ENCODE measurements at regions not wholly inside any gene's neighbourhood (a gene's known extent, or its start where the extent isn't known, plus 50 kb on each side); places are given as distances from the start of the nearest gene placed in this dataset.

DNA sequence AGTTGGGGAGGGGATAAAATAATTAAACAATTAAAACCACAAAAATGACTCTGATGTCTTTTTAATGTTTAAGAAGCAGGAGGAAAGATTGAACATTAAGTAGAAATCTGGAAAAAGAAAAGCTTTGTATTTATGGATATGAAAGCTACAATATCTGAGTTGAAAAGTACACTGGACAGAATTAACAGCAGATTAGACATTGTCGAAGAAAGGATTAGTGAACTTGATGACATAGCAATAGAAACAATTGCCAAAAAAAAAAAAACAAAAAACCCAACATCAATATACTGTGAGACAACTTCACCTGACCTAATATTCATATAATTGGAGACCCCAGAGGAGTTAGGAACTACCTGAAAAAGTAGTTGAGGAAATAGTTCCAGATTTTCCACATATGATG, 289.5 kb upstream of the RGS6 start:
- Histone ChIP-seq H3K36me3 (ENCODE audit: insufficient read depth, low read length) (no peaks in the 10 kb centered on the region), H3K4me1 (ENCODE audit: insufficient read depth, low read length) (no peaks in the 10 kb centered on the region; the same call in 1 of the 2 replicates), H3K9me3 (ENCODE audit: control insufficient read depth, insufficient read depth, low read length) (peaks cover 6% of the 10 kb centered on the region; the same call in 1 of the 2 replicates), H3K9ac (ENCODE audit: low read depth, low read length) (no peak overlapping the region)

DNA sequence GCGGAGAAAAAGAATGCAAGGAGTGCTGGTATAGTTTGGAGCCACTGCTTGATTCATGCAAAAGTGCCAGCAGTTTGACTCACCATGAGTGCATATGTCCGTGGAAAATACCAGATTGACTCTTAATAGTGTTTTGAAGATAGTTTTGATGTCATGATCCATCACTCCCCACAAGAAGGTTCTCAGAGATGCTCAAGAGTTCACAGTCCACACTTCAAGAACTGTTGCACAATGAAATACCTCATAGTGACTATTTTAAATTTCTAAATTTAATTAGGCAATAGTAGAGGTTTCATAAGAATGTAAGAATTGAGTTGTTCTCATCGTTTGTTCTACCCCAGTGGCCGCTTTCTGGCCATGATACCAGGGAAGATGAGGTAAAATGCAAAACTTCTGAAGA, 286.6 kb upstream of the RGS6 start:
- Histone ChIP-seq H3K9ac (ENCODE audit: low read depth, low read length) (no peak overlapping the region), H3K9me3 (ENCODE audit: control insufficient read depth, insufficient read depth, low read length) (peaks cover 6% of the 10 kb centered on the region; the same call in 1 of the 2 replicates), H3K4me1 (ENCODE audit: insufficient read depth, low read length) (no peaks in the 10 kb centered on the region; the same call in 1 of the 2 replicates), H3K36me3 (ENCODE audit: insufficient read depth, low read length) (no peaks in the 10 kb centered on the region)

DNA sequence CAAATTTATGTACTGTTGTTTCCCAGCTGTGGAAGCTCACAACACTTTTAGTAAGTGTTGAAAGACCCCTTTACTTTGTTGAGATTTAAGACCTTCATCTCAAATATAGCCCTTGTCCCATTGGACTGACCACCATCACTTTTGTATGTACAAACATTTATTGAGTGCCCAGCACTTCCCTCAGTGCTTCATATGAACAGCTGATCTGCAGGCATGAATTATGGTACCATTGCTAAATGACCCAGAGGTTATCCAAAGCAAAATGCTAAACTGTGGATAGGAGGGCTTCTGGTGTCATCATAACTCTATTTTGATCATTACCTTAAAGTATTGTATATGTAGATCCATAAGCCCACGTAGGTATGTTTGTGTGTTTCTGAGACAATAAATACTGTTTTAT, 285.7 kb upstream of the RGS6 start:
- H3K9me3 ChIP-seq (ENCODE audit: control insufficient read depth, insufficient read depth, low read length), result peaks cover 6% of the 10 kb centered on the region; the same call in 1 of the 2 replicates
- H3K9ac ChIP-seq (ENCODE audit: low read depth, low read length), result no peak overlapping the region
- H3K4me1 ChIP-seq (ENCODE audit: insufficient read depth, low read length), result no peaks in the 10 kb centered on the region; the same call in 1 of the 2 replicates
- H3K36me3 ChIP-seq (ENCODE audit: insufficient read depth, low read length), result no peaks in the 10 kb centered on the region

DNA sequence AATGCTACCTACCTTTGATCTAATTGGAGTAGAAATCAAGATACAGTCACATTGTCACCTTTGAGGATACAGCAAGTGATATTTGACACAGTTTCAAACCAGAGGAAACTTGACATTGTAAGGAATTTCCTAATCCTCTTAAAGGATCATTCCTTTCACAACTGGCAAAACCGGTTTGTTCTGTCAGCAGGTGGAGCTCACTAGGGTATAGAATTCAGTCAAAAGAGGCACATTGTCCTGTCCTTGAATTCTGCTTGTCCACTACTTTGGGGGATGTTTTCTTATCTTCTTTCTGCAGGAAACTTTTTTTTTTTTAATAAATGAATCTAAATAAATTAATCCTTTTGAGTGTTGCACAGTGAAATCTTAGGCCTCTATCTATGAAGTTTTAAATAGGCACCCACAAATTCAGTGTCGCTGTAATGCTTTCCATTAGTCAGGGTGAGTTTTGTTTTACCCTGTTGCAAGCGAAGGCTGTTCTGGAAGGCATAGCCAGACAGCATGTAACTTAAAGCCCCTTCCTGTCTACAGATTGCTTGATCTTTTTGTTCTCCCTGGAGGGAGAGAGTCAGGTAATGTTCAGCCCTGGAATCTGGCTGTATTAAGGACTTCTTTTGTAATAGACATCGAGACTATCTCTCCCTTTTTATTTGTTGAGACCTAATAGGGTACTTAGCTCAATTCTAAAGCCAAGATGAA, 285.0 kb upstream of the RGS6 start:
- no peaks in the 10 kb centered on the region for H3K36me3 ChIP-seq (ENCODE audit: insufficient read depth, low read length)

DNA sequence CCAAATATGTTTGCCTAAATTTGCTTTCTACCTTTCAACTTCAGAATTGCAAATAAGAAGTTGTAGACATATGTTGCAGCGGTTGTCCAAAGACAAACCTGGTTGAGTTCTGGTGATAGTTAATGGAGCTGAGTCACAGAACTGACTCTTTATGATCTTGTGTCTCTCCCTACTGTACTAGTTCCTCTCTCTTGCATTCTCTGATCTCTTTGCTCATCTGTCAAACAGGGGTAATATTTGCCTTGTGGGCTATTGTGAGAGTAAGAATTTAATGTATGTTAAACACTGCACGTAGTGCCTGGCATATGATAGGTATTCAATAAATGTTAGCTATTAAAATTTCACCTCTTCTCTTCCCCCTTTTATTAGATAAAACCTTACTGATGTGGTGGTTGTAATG, 283.5 kb upstream of the RGS6 start:
- Histone ChIP-seq H3K4me1 (ENCODE audit: insufficient read depth, low read length) (no peaks in the 10 kb centered on the region; the same call in 1 of the 2 replicates), H3K9ac (ENCODE audit: low read depth, low read length) (no peak overlapping the region), H3K9me3 (ENCODE audit: control insufficient read depth, insufficient read depth, low read length) (peaks cover 7% of the 10 kb centered on the region; the same call in 1 of the 2 replicates), H3K36me3 (ENCODE audit: insufficient read depth, low read length) (no peaks in the 10 kb centered on the region)

More for the DNA sequence above, 285.0 kb upstream of the RGS6 start:
- Histone ChIP-seq H3K9ac (ENCODE audit: low read depth, low read length) (no peak overlapping the region), H3K9me3 (ENCODE audit: control insufficient read depth, insufficient read depth, low read length) (peaks cover 12% of the 10 kb centered on the region), H3K4me1 (ENCODE audit: insufficient read depth, low read length) (no peaks in the 10 kb centered on the region; the same call in 1 of the 2 replicates)

DNA sequence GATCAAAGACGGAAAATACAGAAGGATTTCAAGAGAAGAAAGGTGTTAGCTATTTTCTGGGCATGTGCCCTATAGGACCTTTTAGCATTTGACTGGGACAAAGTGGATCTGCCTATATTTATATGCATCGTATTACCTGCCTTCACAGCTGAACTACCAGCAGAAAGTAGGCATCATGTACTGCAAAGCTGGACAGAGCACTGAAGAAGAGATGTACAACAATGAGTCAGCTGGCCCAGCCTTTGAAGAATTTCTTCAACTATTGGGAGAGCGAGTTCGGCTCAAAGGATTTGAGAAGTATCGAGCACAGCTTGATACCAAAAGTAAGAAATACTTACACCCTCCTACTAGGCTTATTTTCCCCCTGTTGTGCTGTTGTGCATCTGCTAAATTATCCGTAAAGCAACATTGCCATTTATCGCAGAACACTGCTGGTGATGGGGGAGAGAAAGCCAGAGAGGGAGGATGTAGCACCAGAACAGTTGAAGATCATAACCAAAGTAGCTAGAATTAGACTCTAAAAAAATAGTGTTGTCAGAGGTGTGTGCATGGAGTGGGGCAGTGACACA, 282.0 kb upstream of the RGS6 start:
- H3K9me3 ChIP-seq (ENCODE audit: control insufficient read depth, insufficient read depth, low read length), result peaks cover 7% of the 10 kb centered on the region; the same call in 1 of the 2 replicates
- no peaks in the 10 kb centered on the region; the same call in 1 of the 2 replicates for H3K4me1 ChIP-seq (ENCODE audit: insufficient read depth, low read length)
- H3K9ac ChIP-seq (ENCODE audit: low read depth, low read length), result no peak overlapping the region
- H3K36me3 ChIP-seq (ENCODE audit: insufficient read depth, low read length), result no peaks in the 10 kb centered on the region

DNA sequence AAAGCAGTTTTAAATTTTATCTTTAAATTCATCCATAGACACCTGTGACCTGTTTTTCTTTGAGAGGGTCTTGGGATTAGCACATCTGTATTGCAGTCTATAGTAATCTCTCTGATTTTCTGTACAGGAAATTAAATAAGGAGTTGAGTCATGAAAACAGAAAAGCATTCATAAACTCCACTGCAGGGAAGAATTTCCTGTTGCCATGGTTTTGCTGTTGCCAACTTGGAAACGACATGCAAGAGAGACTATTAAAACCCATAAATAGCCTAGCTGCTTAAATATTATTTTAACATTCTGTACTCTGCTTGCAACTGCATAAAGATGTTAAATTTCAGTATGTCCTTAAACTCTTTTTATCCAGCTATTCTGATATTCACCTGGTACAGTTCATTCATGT, 281.0 kb upstream of the RGS6 start:
- Histone ChIP-seq H3K9ac (ENCODE audit: low read depth, low read length) (no peak overlapping the region), H3K9me3 (ENCODE audit: control insufficient read depth, insufficient read depth, low read length) (peaks cover 7% of the 10 kb centered on the region; the same call in 1 of the 2 replicates), H3K4me1 (ENCODE audit: insufficient read depth, low read length) (no peaks in the 10 kb centered on the region; the same call in 1 of the 2 replicates), H3K36me3 (ENCODE audit: insufficient read depth, low read length) (no peaks in the 10 kb centered on the region)

DNA sequence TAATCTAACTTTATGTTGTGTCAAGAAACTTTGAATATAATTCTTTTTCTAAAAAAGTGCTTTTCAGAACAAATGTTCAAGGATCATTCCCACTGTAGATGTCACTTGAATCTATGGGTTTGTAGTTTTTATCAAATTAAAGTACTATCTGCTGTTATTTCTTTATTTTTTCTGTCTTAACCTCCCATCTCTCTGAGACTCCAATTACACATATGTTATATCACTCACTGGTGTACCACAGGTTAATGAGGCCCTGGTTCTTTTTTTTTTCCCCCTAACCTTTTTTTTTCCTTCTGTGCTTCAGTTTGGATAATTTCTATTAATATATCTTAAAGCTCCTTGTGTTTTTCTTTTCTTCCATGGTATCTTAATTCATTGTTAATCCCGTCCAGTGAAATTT, 279.9 kb upstream of the RGS6 start:
- no peaks in the 10 kb centered on the region; the same call in 1 of the 2 replicates for H3K4me1 ChIP-seq (ENCODE audit: insufficient read depth, low read length)
- H3K36me3 ChIP-seq (ENCODE audit: insufficient read depth, low read length), result no peaks in the 10 kb centered on the region
- peaks cover 7% of the 10 kb centered on the region; the same call in 1 of the 2 replicates for H3K9me3 ChIP-seq (ENCODE audit: control insufficient read depth, insufficient read depth, low read length)
- H3K9ac ChIP-seq (ENCODE audit: low read depth, low read length), result no peak overlapping the region

DNA sequence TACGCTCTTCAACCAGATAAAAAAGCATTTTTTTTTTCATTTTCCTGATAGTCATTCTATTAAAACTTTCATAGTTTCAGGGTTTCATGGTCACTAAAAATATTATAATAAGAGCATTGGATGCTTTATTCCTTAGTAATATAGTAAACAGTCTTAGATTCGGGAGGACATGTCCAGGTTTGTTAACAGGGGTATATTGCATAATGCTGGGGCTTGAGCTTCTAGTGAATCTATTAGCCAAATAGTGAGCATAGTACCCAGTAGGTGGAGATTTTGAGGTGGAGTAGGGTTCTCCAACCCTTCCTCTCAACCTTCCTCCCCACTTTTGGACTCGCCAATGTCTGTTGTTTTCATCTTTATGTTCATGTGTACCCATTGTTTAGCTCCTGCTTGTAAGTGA, 277.4 kb upstream of the RGS6 start:
- peaks cover 7% of the 10 kb centered on the region; the same call in 1 of the 2 replicates for H3K9me3 ChIP-seq (ENCODE audit: control insufficient read depth, insufficient read depth, low read length)
- no peaks in the 10 kb centered on the region for H3K36me3 ChIP-seq (ENCODE audit: insufficient read depth, low read length)
- no peaks in the 10 kb centered on the region for H3K4me1 ChIP-seq (ENCODE audit: insufficient read depth, low read length)
- no peak overlapping the region for H3K9ac ChIP-seq (ENCODE audit: low read depth, low read length)

DNA sequence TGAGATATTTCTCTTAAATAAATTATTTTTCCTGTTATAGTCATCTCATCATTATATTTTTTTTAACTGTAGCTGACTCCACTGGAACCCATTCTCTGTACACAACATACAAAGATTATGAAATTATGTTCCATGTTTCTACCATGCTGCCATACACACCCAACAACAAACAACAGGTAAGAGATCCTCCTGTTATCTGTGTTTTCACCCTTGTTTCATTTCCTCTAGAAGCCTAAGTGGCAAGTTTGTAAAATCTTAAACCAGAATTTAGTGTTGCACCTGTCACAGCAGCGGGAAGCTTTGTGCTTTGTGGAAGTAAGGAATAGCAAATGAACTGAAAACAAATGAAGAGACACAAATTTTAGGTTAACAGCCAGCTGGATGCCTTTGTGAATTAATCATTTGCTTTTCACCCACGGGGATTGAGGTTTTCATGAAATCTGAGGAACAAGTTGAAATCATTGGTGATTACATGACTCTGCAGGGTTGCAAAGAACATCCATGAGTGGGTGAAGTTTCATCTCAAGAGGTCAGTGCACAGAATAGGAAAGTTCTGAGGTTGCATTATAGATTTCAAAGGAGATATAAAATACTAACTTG, 273.9 kb upstream of the RGS6 start:
- H3K9ac ChIP-seq (ENCODE audit: low read depth, low read length), result no peak overlapping the region
- no peaks in the 10 kb centered on the region for H3K9me3 ChIP-seq (ENCODE audit: control insufficient read depth, insufficient read depth, low read length)
- no peaks in the 10 kb centered on the region for H3K36me3 ChIP-seq (ENCODE audit: insufficient read depth, low read length)
- H3K4me1 ChIP-seq (ENCODE audit: insufficient read depth, low read length), result peaks cover 5% of the 10 kb centered on the region; the same call in 1 of the 2 replicates

DNA sequence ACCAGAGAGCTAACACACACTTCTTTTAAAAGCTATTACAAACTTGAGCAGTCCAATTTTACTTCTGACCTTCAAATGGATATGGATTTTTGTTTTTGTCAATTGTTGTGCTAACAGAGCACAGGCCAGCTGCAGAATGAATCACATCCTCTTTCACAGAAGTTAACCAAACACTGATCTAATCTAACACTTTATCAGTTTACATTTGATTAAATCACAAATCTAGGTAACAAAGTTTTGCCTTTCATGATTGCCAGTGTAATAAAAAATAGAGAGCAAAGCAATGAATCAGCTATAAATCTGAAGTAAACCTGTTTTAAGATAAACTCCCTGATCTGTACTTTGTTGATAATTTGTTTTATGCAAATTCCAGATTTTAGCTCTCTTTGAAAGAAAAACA, 273.1 kb upstream of the RGS6 start:
- Histone ChIP-seq H3K9me3 (ENCODE audit: control insufficient read depth, insufficient read depth, low read length) (no peaks in the 10 kb centered on the region), H3K4me1 (ENCODE audit: insufficient read depth, low read length) (peaks cover 5% of the 10 kb centered on the region; the same call in 1 of the 2 replicates), H3K36me3 (ENCODE audit: insufficient read depth, low read length) (no peaks in the 10 kb centered on the region), H3K9ac (ENCODE audit: low read depth, low read length) (no peak overlapping the region)

DNA sequence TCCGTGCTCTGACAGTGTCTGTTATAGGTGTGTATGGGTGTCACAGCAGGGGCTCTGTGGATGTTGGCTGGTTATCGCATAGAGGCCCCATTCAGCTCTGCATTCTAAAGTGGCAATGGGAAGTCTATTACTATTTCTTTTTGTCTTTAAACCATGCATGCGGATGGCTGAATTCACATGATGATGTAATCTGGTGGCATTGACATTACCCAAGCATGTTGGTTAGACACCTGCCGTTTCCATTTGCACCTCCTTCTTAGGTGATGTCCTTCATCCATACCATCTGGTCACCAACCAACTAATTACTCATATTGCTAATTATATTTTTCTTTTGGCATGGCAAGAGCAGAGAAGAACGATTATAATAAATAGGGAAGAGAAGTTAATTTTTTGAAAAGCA, 270.8 kb upstream of the RGS6 start:
- Histone ChIP-seq H3K9me3 (ENCODE audit: control insufficient read depth, insufficient read depth, low read length) (no peaks in the 10 kb centered on the region), H3K4me1 (ENCODE audit: insufficient read depth, low read length) (peaks cover 5% of the 10 kb centered on the region; the same call in 1 of the 2 replicates), H3K36me3 (ENCODE audit: insufficient read depth, low read length) (no peaks in the 10 kb centered on the region), H3K9ac (ENCODE audit: low read depth, low read length) (no peak overlapping the region)

DNA sequence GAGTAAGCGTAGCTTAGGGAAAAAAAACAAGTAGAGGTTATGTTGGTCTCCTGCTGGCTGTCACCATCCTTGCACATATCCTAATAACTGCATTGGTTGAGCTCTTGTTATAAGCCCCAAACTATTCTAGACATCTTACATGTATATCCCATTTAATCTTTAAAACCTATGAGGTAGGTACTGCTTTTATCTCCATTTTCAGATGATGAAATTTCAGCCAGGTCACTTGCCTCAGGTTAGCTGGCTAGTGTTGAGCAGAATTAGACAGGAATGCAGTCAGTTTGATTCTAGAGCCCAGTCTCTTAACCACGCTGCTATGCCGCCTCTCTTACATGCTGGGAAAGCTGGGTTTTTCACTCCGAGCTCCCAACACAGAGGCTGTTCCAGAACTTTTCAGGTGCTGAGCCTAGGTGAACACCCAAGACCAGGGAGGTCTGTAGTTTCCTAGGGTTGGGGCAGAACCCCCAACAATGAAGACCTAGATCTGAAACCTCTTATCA, 269.9 kb upstream of the RGS6 start:
- H3K36me3 ChIP-seq (ENCODE audit: insufficient read depth, low read length), result no peaks in the 10 kb centered on the region
- no peaks in the 10 kb centered on the region for H3K9me3 ChIP-seq (ENCODE audit: control insufficient read depth, insufficient read depth, low read length)
- no peak overlapping the region for H3K9ac ChIP-seq (ENCODE audit: low read depth, low read length)
- peaks cover 5% of the 10 kb centered on the region; the same call in 1 of the 2 replicates for H3K4me1 ChIP-seq (ENCODE audit: insufficient read depth, low read length)

DNA sequence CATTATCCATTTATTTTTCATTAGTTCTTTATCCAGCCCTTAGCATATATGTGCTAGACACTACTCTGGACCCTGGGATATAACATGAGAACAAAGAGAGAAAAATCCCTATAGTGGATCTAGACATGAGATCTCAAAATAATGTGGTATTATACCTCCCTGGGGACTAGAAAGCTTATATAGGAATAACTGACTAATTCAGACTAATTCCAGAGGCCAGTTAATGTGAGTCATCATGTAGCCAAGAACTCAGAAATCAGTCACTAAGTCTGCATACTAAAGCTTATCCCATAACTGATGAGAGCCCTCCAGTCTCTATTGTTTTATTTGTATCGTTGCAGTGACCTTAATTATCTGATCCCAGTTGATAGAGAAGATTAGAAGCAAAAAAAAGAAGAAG, 267.1 kb upstream of the RGS6 start:
- H3K9ac ChIP-seq (ENCODE audit: low read depth, low read length), result no peak overlapping the region
- H3K9me3 ChIP-seq (ENCODE audit: control insufficient read depth, insufficient read depth, low read length), result no peaks in the 10 kb centered on the region
- no peaks in the 10 kb centered on the region for H3K36me3 ChIP-seq (ENCODE audit: insufficient read depth, low read length)
- H3K4me1 ChIP-seq (ENCODE audit: insufficient read depth, low read length), result peaks cover 4% of the 10 kb centered on the region; the same call in 1 of the 2 replicates

Measured in ES-I3 (cell line).